ENCODE measurements at regions not wholly inside any gene's neighbourhood (a gene's known extent, or its start where the extent isn't known, plus 50 kb on each side); places are given as distances from the start of the nearest gene placed in this dataset.

- peak; percentile 73 for TF ChIP-seq CTCF (IDR thresholded peaks at IDR 0.05)
- Histone ChIP-seq H3K4me2 (replicated peaks; ENCODE audit: extremely low read depth, low read length, poor library complexity, severe bottlenecking) (no peak overlapping the region), H3K4me3 (replicated peaks in 1 of 3; ENCODE audit: low read depth in 2 of 3, low read length in 3 of 3) (no peak overlapping the region), H3K4me1 (ENCODE audit: control insufficient read depth in 1 of 2, insufficient read depth in 2 of 2, low read length in 2 of 2) (no peaks in the 10 kb centered on the region), H3K27me3 (ENCODE audit: control insufficient read depth in 2 of 2, insufficient read depth in 2 of 2, low read length in 2 of 2) (peaks cover 0 to 2% of the 10 kb centered on the region in 2 donors), H3K9ac (ENCODE audit: insufficient read depth, low read length, poor library complexity, severe bottlenecking) (no peak overlapping the region), H3K36me3 (replicated peaks in 1 of 2; ENCODE audit: control insufficient read depth in 1 of 2, insufficient read depth in 2 of 2, low read length in 2 of 2) (no peaks in the 10 kb centered on the region), H3K27ac (ENCODE audit: low read depth in 1 of 2, low read length in 2 of 2) (no peak overlapping the region), H3K79me2 (ENCODE audit: insufficient read depth, low read length) (no peaks in the 10 kb centered on the region), H2AFZ (ENCODE audit: insufficient read depth, low read depth, low read length, poor library complexity, severe bottlenecking) (no peak overlapping the region), H4K20me1 (ENCODE audit: insufficient read depth, low read length) (no peaks in the 10 kb centered on the region), H3K9me3 (replicated peaks in 1 of 2; ENCODE audit: control insufficient read depth in 1 of 2, insufficient read depth in 1 of 2, low read length in 2 of 2) (no peaks in the 10 kb centered on the region)
- Mint-ChIP-seq H3K27me3 (ENCODE audit: low read depth in 3 of 3) (peaks cover 0 to 7% (median 3%) of the 10 kb centered on the region in 3 donors), H3K27ac (no peak overlapping the region), H3K9me3 (no peaks in the 10 kb centered on the region), H3K4me1 (peaks cover 2% of the 10 kb centered on the region), H3K36me3 (no peaks in the 10 kb centered on the region), H3K4me3 (no peak overlapping the region)
- DNase-seq = peak in 2 of 3 donors; percentile 22 to 23
- intact Hi-C loops (cut with micrococcal nuclease) = no loop called here
- no CpG with 5 or more reads among the region's 6 CpGs for WGBS (ENCODE audit: insufficient coverage)
These were observed 201.0 kb upstream of the RXFP2 start for GRCh38 chr13:31538067-31539042.

GRCh38 chr13:31540281-31540680 is 199.0 kb upstream of the RXFP2 start:
- no peak overlapping the region for H2AFZ ChIP-seq (ENCODE audit: insufficient read depth, low read depth, low read length, poor library complexity, severe bottlenecking)
- H3K4me3 Mint-ChIP-seq = no peak overlapping the region
- no peak overlapping the region for H3K9ac ChIP-seq (ENCODE audit: insufficient read depth, low read length, poor library complexity, severe bottlenecking)
- DNase-seq = no peak
- intact Hi-C loops (cut with micrococcal nuclease) = no loop called here
- no peak overlapping the region for H3K4me3 ChIP-seq (replicated peaks in 1 of 3; ENCODE audit: low read depth in 2 of 3, low read length in 3 of 3)
- no peaks in the 10 kb centered on the region for H3K36me3 ChIP-seq (replicated peaks in 1 of 2; ENCODE audit: control insufficient read depth in 1 of 2, insufficient read depth in 2 of 2, low read length in 2 of 2)
- H3K79me2 ChIP-seq (ENCODE audit: insufficient read depth, low read length) = no peaks in the 10 kb centered on the region
- no peak overlapping the region for H3K27ac ChIP-seq (ENCODE audit: low read depth in 1 of 2, low read length in 2 of 2)
- H3K27ac Mint-ChIP-seq = no peak overlapping the region
- peaks cover 2 to 5% (median 5%) of the 10 kb centered on the region in 3 donors for H3K27me3 Mint-ChIP-seq (ENCODE audit: low read depth in 3 of 3)
- TF ChIP-seq CTCF (IDR thresholded peaks at IDR 0.05) = no peak
- WGBS (ENCODE audit: insufficient coverage) = 75% methylated on average over 1 of the region's 2 CpGs
- H3K4me2 ChIP-seq (replicated peaks; ENCODE audit: extremely low read depth, low read length, poor library complexity, severe bottlenecking) = no peak overlapping the region
- peaks cover 2% of the 10 kb centered on the region for H3K4me1 Mint-ChIP-seq
- H3K27me3 ChIP-seq (ENCODE audit: control insufficient read depth in 2 of 2, insufficient read depth in 2 of 2, low read length in 2 of 2) = peaks cover 0 to 2% of the 10 kb centered on the region in 2 donors
- no peaks in the 10 kb centered on the region for H4K20me1 ChIP-seq (ENCODE audit: insufficient read depth, low read length)
- no peaks in the 10 kb centered on the region for H3K9me3 ChIP-seq (replicated peaks in 1 of 2; ENCODE audit: control insufficient read depth in 1 of 2, insufficient read depth in 1 of 2, low read length in 2 of 2)
- H3K9me3 Mint-ChIP-seq = no peaks in the 10 kb centered on the region
- no peaks in the 10 kb centered on the region for H3K36me3 Mint-ChIP-seq
- no peaks in the 10 kb centered on the region for H3K4me1 ChIP-seq (ENCODE audit: control insufficient read depth in 1 of 2, insufficient read depth in 2 of 2, low read length in 2 of 2)
